GM12865 (cell line): ENCODE measurements at regions not wholly inside any gene's neighbourhood (a gene's known extent, or its start where the extent isn't known, plus 50 kb on each side); places are given as distances from the start of the nearest gene placed in this dataset.

Source experiments
- DNase-seq: peaks from one replicate; pipeline ENCODE4 v3.0.0; 2010; ENCODE audit warnings: low read depth
- H3K4me3 ChIP-seq: 2 replicates; pipeline ENCODE4 v1.5.1; 2011; ENCODE audit warnings: mild to moderate bottlenecking, low read depth, low read length, control low read depth
- CTCF ChIP-seq: IDR thresholded peaks from 2 replicates; pipeline ENCODE4 v1.5.1; 2011; ENCODE audit warnings: low read length, control low read depth, low read depth, inconsistent platforms; ENCODE audit not compliant: insufficient read depth; ENCODE audit errors: missing control alignments

- H3K4me3 ChIP-seq: no peak overlapping the region
- DNase-seq: no peak
- no peak for TF ChIP-seq CTCF
Measured at GRCh38 chr21:35885942-35886541, 174.3 kb downstream of the SETD4 start.

- DNase-seq: no peak
- TF ChIP-seq CTCF: no peak
- no peak overlapping the region for H3K4me3 ChIP-seq
Measured at GRCh38 chr21:35882791-35883240, 177.5 kb downstream of the SETD4 start.

- no peak for TF ChIP-seq CTCF
- H3K4me3 ChIP-seq: no peak overlapping the region
- DNase-seq: no peak
Measured at GRCh38 chr21:35873441-35873840, 186.9 kb downstream of the SETD4 start.

GRCh38 chr21:35871906-35872305 lies 188.4 kb downstream of the SETD4 start:
- no peak for TF ChIP-seq CTCF
- no peak for DNase-seq
- no peak overlapping the region for H3K4me3 ChIP-seq

- H3K4me3 ChIP-seq: no peak overlapping the region
- no peak for DNase-seq
- TF ChIP-seq CTCF: no peak
Measured at GRCh38 chr21:35868869-35869223, 191.5 kb downstream of the SETD4 start.

GRCh38 chr21:35868005-35868868 lies 192.1 kb downstream of the SETD4 start:
- no peak overlapping the region for H3K4me3 ChIP-seq
- DNase-seq: no peak
- TF ChIP-seq CTCF: no peak
